Hepatocyte (in vitro differentiated cells): ENCODE measurements at regions not wholly inside any gene's neighbourhood (a gene's known extent, or its start where the extent isn't known, plus 50 kb on each side); places are given as distances from the start of the nearest gene placed in this dataset.
"Not testable (repeated sequence)": the region's sequence is repeated elsewhere in the genome, so short reads cannot be mapped to it uniquely, and the experiment has no call there.

Experiments used
- DNase-seq: peaks from one replicate; pipeline ENCODE4 v3.0.0-alpha.2; 2016; ENCODE audit warnings: low spot score
- H2AFZ ChIP-seq: fragments of 200-600 bp; sonication (generic); 2 replicates; pipeline ENCODE4 v1.6.0; 2016; ENCODE audit warnings: antibody characterized with exemption, mild to moderate bottlenecking
- H3K27ac ChIP-seq: fragments of 200-600 bp; sonication (generic); 2 replicates; pipeline ENCODE4 v1.5.1; 2016; ENCODE audit warnings: mild to moderate bottlenecking
- H3K27me3 ChIP-seq: fragments of 200-600 bp; sonication (generic); 2 replicates; pipeline ENCODE4 v1.6.1; 2016
- H3K36me3 ChIP-seq: fragments of 200-600 bp; sonication (generic); replicated peaks from 2 replicates; pipeline ENCODE4 v1.5.1; 2016; ENCODE audit warnings: low read depth; ENCODE audit not compliant: insufficient read depth
- H3K4me1 ChIP-seq: fragments of 200-600 bp; sonication (generic); 2 replicates; pipeline ENCODE4 v1.5.1; 2016; ENCODE audit warnings: mild to moderate bottlenecking, moderate library complexity; ENCODE audit not compliant: insufficient read depth
- H3K4me2 ChIP-seq: fragments of 200-600 bp; sonication (generic); 2 replicates; pipeline ENCODE4 v1.6.0; 2016
- H3K4me3 ChIP-seq: fragments of 200-600 bp; sonication (generic); 2 replicates; pipeline ENCODE4 v1.5.1; 2016; ENCODE audit warnings: mild to moderate bottlenecking
- H3K79me2 ChIP-seq: fragments of 200-600 bp; sonication (generic); 2 replicates; pipeline ENCODE4 v1.6.0; 2017; ENCODE audit warnings: mild to moderate bottlenecking
- H3K9me2 ChIP-seq: fragments of 200-600 bp; sonication (generic); replicated peaks from 2 replicates; pipeline ENCODE4 v1.6.0; 2017; ENCODE audit warnings: mild to moderate bottlenecking; ENCODE audit not compliant: insufficient read depth
- H3K9me3 ChIP-seq: fragments of 200-600 bp; sonication (generic); 2 replicates; pipeline ENCODE4 v1.5.1; 2016; ENCODE audit warnings: low read depth, mild to moderate bottlenecking
- H4K20me1 ChIP-seq: fragments of 200-600 bp; sonication (generic); 2 replicates; pipeline ENCODE4 v1.6.0; 2016; ENCODE audit warnings: mild to moderate bottlenecking; ENCODE audit not compliant: insufficient read depth, poor library complexity, severe bottlenecking
- CTCF ChIP-seq: fragments of 200-600 bp; sonication (generic); IDR thresholded peaks from 2 replicates; pipeline ENCODE4 v1.5.1; 2016; ENCODE audit warnings: antibody characterized with exemption, mild to moderate bottlenecking; ENCODE audit not compliant: poor library complexity
- EZH2 ChIP-seq: fragments of 200-600 bp; sonication (generic); IDR thresholded peaks from 2 replicates; pipeline ENCODE4 v1.6.1; 2016; ENCODE audit warnings: antibody characterized with exemption, mild to moderate bottlenecking, borderline replicate concordance
- EZH2phosphoT487 ChIP-seq: fragments of 200-600 bp; sonication (generic); IDR thresholded peaks from one replicate; pipeline ENCODE4 v1.6.1; 2018; ENCODE audit warnings: antibody characterized with exemption, mild to moderate bottlenecking, low read depth, moderate library complexity; ENCODE audit not compliant: unreplicated experiment, severe bottlenecking
- WGBS: methylation state at CpG from one replicate; pipeline ENCODE4 v1.1.6; 2016; ENCODE audit warnings: low lambda C conversion rate; ENCODE audit errors: missing lambda C conversion rate; 5-methylcytosine and 5-hydroxymethylcytosine counted together

- H3K4me1 ChIP-seq, result no peaks in the 10 kb centered on the region
- no peaks in the 10 kb centered on the region for H3K9me3 ChIP-seq
- no peaks in the 10 kb centered on the region for H3K9me2 ChIP-seq
- no peak overlapping the region for H2AFZ ChIP-seq
- TF ChIP-seq CTCF, result no peak
- TF ChIP-seq EZH2phosphoT487, result no peak
- no peak for TF ChIP-seq EZH2
- H3K79me2 ChIP-seq, result no peaks in the 10 kb centered on the region
- H3K27ac ChIP-seq, result no peak overlapping the region
- no peaks in the 10 kb centered on the region for H4K20me1 ChIP-seq
- no peak overlapping the region for H3K4me3 ChIP-seq
- DNase-seq, result no peak
- H3K4me2 ChIP-seq, result no peak overlapping the region
- no peaks in the 10 kb centered on the region for H3K27me3 ChIP-seq
- no peaks in the 10 kb centered on the region for H3K36me3 ChIP-seq
These were observed 166.6 kb upstream of the ZNF717 start for GRCh38 chr3:75951941-75952340.

GRCh38 chr3:75960031-75960430 is 174.7 kb upstream of the ZNF717 start:
- not testable (repeated sequence) for H3K27me3 ChIP-seq, H3K4me2 ChIP-seq, H3K9me2 ChIP-seq, H3K4me3 ChIP-seq, H3K36me3 ChIP-seq, H4K20me1 ChIP-seq, H3K9me3 ChIP-seq, H3K79me2 ChIP-seq, H3K27ac ChIP-seq, H2AFZ ChIP-seq, DNase-seq, H3K4me1 ChIP-seq
- 80% methylated on average over 2 of the region's 2 CpGs for WGBS

- not testable (repeated sequence) for H3K79me2 ChIP-seq, DNase-seq, H3K27ac ChIP-seq, H2AFZ ChIP-seq, H3K36me3 ChIP-seq, H3K27me3 ChIP-seq, H3K4me1 ChIP-seq, H3K4me3 ChIP-seq, H4K20me1 ChIP-seq, H3K9me3 ChIP-seq, H3K9me2 ChIP-seq, H3K4me2 ChIP-seq
- WGBS, result 86% methylated on average over 2 of the region's 2 CpGs
These were observed 176.7 kb upstream of the ZNF717 start for GRCh38 chr3:75962054-75962453.

GRCh38 chr3:75967071-75967470 is 181.7 kb upstream of the ZNF717 start:
- no peak overlapping the region for H3K27ac ChIP-seq
- H3K27me3 ChIP-seq, result no peaks in the 10 kb centered on the region
- H3K4me2 ChIP-seq, result no peak overlapping the region
- H3K9me3 ChIP-seq, result no peaks in the 10 kb centered on the region
- TF ChIP-seq EZH2, result no peak
- no peak for TF ChIP-seq CTCF
- no peak for TF ChIP-seq EZH2phosphoT487
- DNase-seq, result no peak
- H3K36me3 ChIP-seq, result no peaks in the 10 kb centered on the region
- H3K4me3 ChIP-seq, result no peak overlapping the region
- H3K79me2 ChIP-seq, result no peaks in the 10 kb centered on the region
- H2AFZ ChIP-seq, result no peak overlapping the region
- no peaks in the 10 kb centered on the region for H3K4me1 ChIP-seq
- no peaks in the 10 kb centered on the region for H4K20me1 ChIP-seq
- no peaks in the 10 kb centered on the region for H3K9me2 ChIP-seq

GRCh38 chr3:75978686-75979085 is 193.3 kb upstream of the ZNF717 start:
- Histone ChIP-seq H3K27me3 (no peaks in the 10 kb centered on the region), H3K79me2 (no peaks in the 10 kb centered on the region), H3K4me1 (no peaks in the 10 kb centered on the region), H3K36me3 (no peaks in the 10 kb centered on the region), H2AFZ (no peak overlapping the region), H3K27ac (no peak overlapping the region), H3K9me2 (no peaks in the 10 kb centered on the region), H3K4me2 (no peak overlapping the region), H3K9me3 (no peaks in the 10 kb centered on the region), H4K20me1 (no peaks in the 10 kb centered on the region), H3K4me3 (no peak overlapping the region)
- DNase-seq, result no peak
- WGBS, result 83% methylated on average over 4 of the region's 4 CpGs
- TF ChIP-seq CTCF (no peak), EZH2phosphoT487 (no peak), EZH2 (no peak)
